Loucy (cell line): ENCODE measurements at regions not wholly inside any gene's neighbourhood (a gene's known extent, or its start where the extent isn't known, plus 50 kb on each side); places are given as distances from the start of the nearest gene placed in this dataset.

Experiments used
- CTCF ChIP-seq: fragments of 200-600 bp; sonication (generic); conservative IDR thresholded peaks from 2 replicates; pipeline ENCODE4 v1.5.1; 2014; ENCODE audit warnings: mild to moderate bottlenecking, antibody characterized with exemption, low read length
- EZH2phosphoT487 ChIP-seq: fragments of 200-600 bp; IDR thresholded peaks from 2 replicates; pipeline ENCODE4 v1.6.1; 2018; ENCODE audit warnings: antibody characterized with exemption, mild to moderate bottlenecking, moderate library complexity, borderline replicate concordance

- TF ChIP-seq CTCF (no peak), EZH2phosphoT487 (no peak)
Observed at GRCh38 chrX:45907786-45908185, 637.4 kb downstream of the ZNF674 start.
